RWPE1 (cell line): ENCODE measurements at regions not wholly inside any gene's neighbourhood (a gene's known extent, or its start where the extent isn't known, plus 50 kb on each side); places are given as distances from the start of the nearest gene placed in this dataset.
A peak's percentile ranks its signal among the peaks of the same experiment; 100 is the strongest.

ENCODE experiments used
- CTCF ChIA-PET: fragments of 350-600 bp; sonication (Branson Sonifier 250); formaldehyde crosslinking; extraction: SDS; loops from one replicate; lab custom pipeline; 2021; lab: Yijun Ruan, JAX
- POLR2A ChIA-PET: fragments of 400-600 bp; formaldehyde crosslinking; extraction: SDS; loops from one replicate; lab custom pipeline; 2020; ENCODE audit warnings: antibody characterized with exemption; ENCODE audit not compliant: low non-redundant PET; lab: Yijun Ruan, JAX
- DNase-seq: peaks from one replicate; pipeline ENCODE4 v3.0.0; 2012; ENCODE audit warnings: low spot score
- H3K27ac ChIP-seq: fragments of 450-650 bp; 2 replicates; pipeline ENCODE4 v1.5.1; 2017
- CTCF ChIP-seq: fragments of 450-650 bp; conservative IDR thresholded peaks from 2 replicates; pipeline ENCODE4 v1.5.1; 2017; ENCODE audit warnings: low read depth, mild to moderate bottlenecking

GRCh38 chr1:59143133-59143487 is 153.8 kb upstream of the FGGY start:
- ChIA-PET CTCF (interaction anchor here (0.6 kb wide), 2 partner anchors 11 to 161 kb away, joined by 3 to 4 read pairs; no protein-coding TSS in a partner anchor), POLR2A (no interaction called here)
- peak; percentile 94 for DNase-seq
- peak overlapping the region; percentile 52; the same call in 1 of the 2 replicates for H3K27ac ChIP-seq
- TF ChIP-seq CTCF, result no peak

- ChIA-PET CTCF (no interaction called here), POLR2A (no interaction called here)
- no peak for DNase-seq
- TF ChIP-seq CTCF, result no peak
- no peak overlapping the region for H3K27ac ChIP-seq
Observed at GRCh38 chr1:59143811-59144210, 153.1 kb upstream of the FGGY start.

- CTCF ChIA-PET, result interaction anchor here (0.7 kb wide), 1 partner anchor 29 kb away, joined by 3 read pairs; no protein-coding TSS in a partner anchor
- POLR2A ChIA-PET, result no interaction called here
- DNase-seq, result no peak
- no peak for TF ChIP-seq CTCF
- no peak overlapping the region for H3K27ac ChIP-seq
Observed at GRCh38 chr1:59144959-59145358, 151.9 kb upstream of the FGGY start.

- TF ChIP-seq CTCF, result no peak
- no peak overlapping the region for H3K27ac ChIP-seq
- no peak for DNase-seq
- POLR2A ChIA-PET, result interaction anchor here (0.7 kb wide), 1 partner anchor 362 kb away, joined by 4 read pairs; the partner anchor contains the start of gene JUN
- CTCF ChIA-PET, result interaction anchor here (0.7 kb wide), 1 partner anchor 296 kb away, joined by 3 read pairs; no protein-coding TSS in a partner anchor
Observed at GRCh38 chr1:59146056-59146455, 150.8 kb upstream of the FGGY start.

GRCh38 chr1:59146651-59147358 is 150.1 kb upstream of the FGGY start:
- ChIA-PET CTCF (no interaction called here), POLR2A (no interaction called here)
- DNase-seq, result no peak
- TF ChIP-seq CTCF, result no peak
- H3K27ac ChIP-seq, result peak overlapping the region; percentile 57

- no peak overlapping the region for H3K27ac ChIP-seq
- CTCF ChIA-PET, result interaction anchor here (0.5 kb wide), 2 partner anchors 380 to 967 kb away, joined by 3 to 4 read pairs; no protein-coding TSS in a partner anchor
- no peak for TF ChIP-seq CTCF
- no peak for DNase-seq
- POLR2A ChIA-PET, result no interaction called here
Observed at GRCh38 chr1:59149435-59149834, 147.5 kb upstream of the FGGY start.
